ENCODE measurements at regions not wholly inside any gene's neighbourhood (a gene's known extent, or its start where the extent isn't known, plus 50 kb on each side); places are given as distances from the start of the nearest gene placed in this dataset.
"Not testable (repeated sequence)": the region's sequence is repeated elsewhere in the genome, so short reads cannot be mapped to it uniquely, and the experiment has no call there.

GRCh38 chr1:244294599-244295224 is 157.0 kb downstream of the ADSS2 start:
- DNase-seq (ENCODE audit: low read depth), result no peak

- no peak for DNase-seq (ENCODE audit: low read depth)
Observed at GRCh38 chr1:244296003-244296402, 155.7 kb downstream of the ADSS2 start.

GRCh38 chr1:244296447-244296846 is 155.3 kb downstream of the ADSS2 start:
- DNase-seq (ENCODE audit: low read depth), result no peak

- DNase-seq (ENCODE audit: low read depth), result no peak
Observed at GRCh38 chr1:244297087-244297486, 154.6 kb downstream of the ADSS2 start.

- no peak for DNase-seq (ENCODE audit: low read depth)
Observed at GRCh38 chr1:244297616-244298015, 154.1 kb downstream of the ADSS2 start.

GRCh38 chr1:244300029-244300375 is 151.7 kb downstream of the ADSS2 start:
- not testable (repeated sequence) for DNase-seq (ENCODE audit: low read depth)

- no peak for DNase-seq (ENCODE audit: low read depth)
Observed at GRCh38 chr1:244301595-244302130, 150.0 kb downstream of the ADSS2 start.

GRCh38 chr1:244302876-244303609 is 148.7 kb downstream of the ADSS2 start:
- DNase-seq (ENCODE audit: low read depth), result peak; percentile 47

GRCh38 chr1:244303610-244303969 is 148.1 kb downstream of the ADSS2 start:
- no peak for DNase-seq (ENCODE audit: low read depth)

- DNase-seq (ENCODE audit: low read depth), result no peak
Observed at GRCh38 chr1:244304156-244304555, 147.6 kb downstream of the ADSS2 start.

- DNase-seq (ENCODE audit: low read depth), result no peak
Observed at GRCh38 chr1:244304656-244305055, 147.1 kb downstream of the ADSS2 start.

- DNase-seq (ENCODE audit: low read depth), result no peak
Observed at GRCh38 chr1:244305776-244306341, 145.8 kb downstream of the ADSS2 start.

- no peak for DNase-seq (ENCODE audit: low read depth)
Observed at GRCh38 chr1:244306544-244306943, 145.2 kb downstream of the ADSS2 start.

GRCh38 chr1:244309191-244309590 is 142.5 kb downstream of the ADSS2 start:
- not testable (repeated sequence) for DNase-seq (ENCODE audit: low read depth)

- peak; percentile 66 for DNase-seq (ENCODE audit: low read depth)
Observed at GRCh38 chr1:244311784-244312532, 139.8 kb downstream of the ADSS2 start.

- DNase-seq (ENCODE audit: low read depth), result no peak
Observed at GRCh38 chr1:244313346-244313745, 138.4 kb downstream of the ADSS2 start.

- DNase-seq (ENCODE audit: low read depth), result peak; percentile 18
Observed at GRCh38 chr1:244314921-244315559, 136.7 kb downstream of the ADSS2 start.

- DNase-seq (ENCODE audit: low read depth), result no peak
Observed at GRCh38 chr1:244315996-244316395, 135.7 kb downstream of the ADSS2 start.

- no peak for DNase-seq (ENCODE audit: low read depth)
Observed at GRCh38 chr1:244316407-244316806, 135.3 kb downstream of the ADSS2 start.

- DNase-seq (ENCODE audit: low read depth), result no peak
Observed at GRCh38 chr1:244316986-244317655, 134.6 kb downstream of the ADSS2 start.

GRCh38 chr1:244318078-244318477 is 133.6 kb downstream of the ADSS2 start:
- DNase-seq (ENCODE audit: low read depth), result no peak

Data from myocyte (in vitro differentiated cells).